ENCODE measurements at regions not wholly inside any gene's neighbourhood (a gene's known extent, or its start where the extent isn't known, plus 50 kb on each side); places are given as distances from the start of the nearest gene placed in this dataset.
"Not testable (repeated sequence)": the region's sequence is repeated elsewhere in the genome, so short reads cannot be mapped to it uniquely, and the experiment has no call there.

DNA sequence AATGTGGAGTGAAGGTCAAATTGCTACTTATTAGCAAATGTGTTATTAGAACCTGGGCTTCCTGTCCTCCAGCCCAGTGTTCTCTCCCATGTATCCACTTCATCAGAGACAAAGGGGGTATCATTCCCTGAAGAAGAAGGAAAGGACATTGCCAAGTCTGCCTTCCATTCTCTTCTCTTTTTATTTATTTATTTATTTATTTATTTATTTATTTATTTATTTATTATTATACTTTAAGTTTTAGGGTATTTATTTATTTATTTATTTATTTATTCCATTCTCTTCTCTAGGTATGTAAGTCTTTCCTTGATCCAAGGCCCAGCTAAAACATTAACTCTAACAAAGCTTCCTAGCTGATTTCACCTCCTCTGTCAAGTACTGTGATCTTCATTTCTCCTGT, 277.8 kb upstream of the DNAJC19 start:
- no peak for DNase-seq (ENCODE audit: low read depth in 2 of 2)

DNA sequence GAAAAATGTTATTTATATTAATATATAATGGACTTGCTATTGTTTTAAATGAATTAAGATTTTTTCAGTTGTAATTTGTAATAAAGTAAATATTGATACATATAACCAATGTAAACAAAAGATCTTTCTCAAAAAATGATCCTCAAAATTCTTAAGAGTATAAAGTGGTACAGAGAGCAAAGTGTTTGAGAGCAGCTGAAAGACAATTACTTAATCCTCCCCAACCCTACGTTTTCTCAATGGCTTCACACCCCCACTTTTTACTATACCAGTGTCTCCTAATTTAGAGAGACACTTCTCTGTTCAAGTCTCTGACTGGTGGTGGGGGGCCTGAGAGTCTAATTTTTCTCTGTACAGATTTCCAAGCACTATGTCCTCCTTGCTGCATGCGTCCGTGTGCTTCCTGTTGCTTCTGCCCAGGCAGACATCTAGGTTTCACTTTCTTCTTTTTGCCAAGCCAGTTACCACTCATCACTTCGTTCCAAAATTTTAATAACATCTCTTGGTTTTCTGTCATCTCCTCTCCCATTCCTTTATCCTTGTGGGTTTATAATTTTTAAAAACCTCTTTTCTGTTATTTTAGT, 276.3 kb upstream of the DNAJC19 start:
- no peak for DNase-seq (ENCODE audit: low read depth in 2 of 2)

DNA sequence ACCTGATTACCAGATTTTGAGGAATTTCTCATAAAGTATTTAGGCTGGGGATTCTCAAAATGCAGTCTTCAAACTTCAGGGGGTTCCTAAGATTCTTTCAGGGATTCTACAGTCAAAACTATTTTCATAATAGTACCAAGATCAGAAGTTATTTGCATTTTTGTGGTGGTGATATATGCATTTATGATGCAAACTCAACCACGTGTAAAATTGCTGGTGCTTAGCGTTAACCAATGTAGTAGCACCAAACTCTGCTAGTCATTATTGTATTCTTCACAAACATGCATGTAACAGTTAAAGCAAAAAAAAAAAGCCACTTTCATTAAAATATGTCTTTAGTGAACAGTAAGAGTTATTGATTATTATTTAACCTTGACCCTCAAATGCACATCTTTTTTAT, 274.9 kb upstream of the DNAJC19 start:
- DNase-seq (ENCODE audit: low read depth in 2 of 2): no peak

DNA sequence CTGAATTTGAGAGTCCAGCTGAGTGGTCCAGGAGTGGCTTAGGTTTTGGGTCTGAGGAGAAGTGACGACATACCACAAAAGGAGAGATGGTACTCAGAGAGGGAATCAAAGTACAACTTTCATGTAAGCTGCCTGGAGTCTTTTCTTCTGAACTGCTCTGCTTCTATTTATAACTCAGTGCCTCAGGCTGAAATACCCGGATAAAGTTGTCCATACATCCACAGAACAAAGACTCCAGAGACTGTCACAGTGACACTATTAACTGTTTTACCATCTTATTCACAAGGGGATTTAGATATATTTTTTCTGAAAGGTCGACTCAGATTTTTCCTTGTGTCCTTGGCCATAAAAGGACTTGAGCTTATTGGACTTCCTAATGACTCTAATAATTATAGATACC, 264.3 kb upstream of the DNAJC19 start:
- no peak for DNase-seq (ENCODE audit: low read depth in 2 of 2)

DNA sequence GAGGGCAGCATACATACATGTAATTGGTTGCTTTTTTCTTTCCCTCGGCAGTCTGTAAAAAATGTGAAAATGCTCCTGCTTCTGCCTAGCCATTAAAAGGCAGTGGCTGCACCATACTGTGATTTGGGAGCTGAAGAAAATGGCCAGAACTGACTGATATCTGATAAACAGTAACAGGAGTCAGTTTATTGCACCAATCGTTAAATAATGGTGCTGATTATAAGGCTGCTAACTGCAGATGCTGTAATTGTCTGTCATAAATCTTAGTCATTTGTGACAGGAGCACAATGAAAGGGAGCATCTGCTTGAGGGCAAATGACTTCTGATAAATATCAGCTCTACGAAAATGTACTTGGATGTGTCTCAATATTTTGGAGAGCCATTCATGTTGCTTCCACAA, 263.1 kb upstream of the DNAJC19 start:
- DNase-seq (ENCODE audit: low read depth in 2 of 2): no peak

DNA sequence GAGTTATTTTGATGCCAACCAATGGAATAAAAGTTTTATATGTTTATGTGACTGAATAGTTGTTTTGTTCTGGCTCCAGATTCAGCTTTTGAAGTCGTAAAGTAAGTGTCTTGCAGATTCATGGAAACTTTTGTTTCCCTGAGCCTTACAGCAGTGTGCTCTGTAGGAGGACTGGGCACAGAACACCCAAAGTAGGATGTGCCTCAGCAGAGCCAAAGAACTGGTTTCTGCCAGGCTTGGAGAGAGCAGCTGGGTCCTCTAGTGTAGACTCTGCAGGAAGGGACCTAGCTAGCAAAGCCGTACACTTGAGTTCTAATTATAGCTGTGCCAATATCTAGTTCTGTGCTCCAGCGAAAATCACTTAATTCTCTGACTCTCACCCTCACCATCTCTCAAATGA, 261.2 kb upstream of the DNAJC19 start:
- DNase-seq (ENCODE audit: low read depth in 2 of 2): no peak

DNA sequence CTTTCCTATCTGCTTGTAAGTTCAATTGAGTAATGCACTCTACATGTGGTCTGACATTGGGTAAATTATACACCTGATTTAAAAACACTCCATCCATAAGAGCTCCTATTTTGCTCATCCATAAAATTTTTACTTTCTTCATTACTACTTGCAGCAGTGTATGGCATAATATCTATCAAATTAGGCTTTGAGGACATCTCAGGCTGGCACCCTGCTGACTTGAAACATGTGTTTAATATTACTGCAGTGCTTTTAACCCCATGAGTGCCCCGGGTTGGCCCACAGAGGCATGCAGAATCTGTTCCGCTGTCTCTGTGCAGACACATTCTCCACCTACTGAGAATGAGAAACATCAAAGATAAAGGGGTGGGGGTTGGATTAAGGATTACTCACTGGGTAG, 249.9 kb upstream of the DNAJC19 start:
- DNase-seq (ENCODE audit: low read depth in 2 of 2): no peak

DNA sequence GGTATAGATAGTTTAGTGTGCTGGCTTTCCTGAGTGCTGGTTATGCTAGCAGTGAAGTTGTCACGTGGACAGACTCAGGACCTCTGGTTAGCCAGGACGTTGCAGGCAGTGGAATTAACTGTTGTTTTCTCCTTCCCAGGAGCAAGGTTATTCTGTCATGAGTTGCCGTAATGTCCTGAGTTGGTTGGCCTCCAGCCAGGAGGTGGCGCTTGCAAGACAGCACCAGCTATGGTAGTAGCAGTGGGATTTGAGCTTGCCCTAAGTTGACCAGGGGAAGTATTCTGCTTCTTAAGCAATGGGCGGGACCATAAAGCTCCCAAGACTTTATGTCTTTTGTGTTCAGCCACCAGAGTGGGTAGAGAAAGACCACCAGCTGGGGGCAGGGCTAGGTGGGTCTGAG, 240.7 kb upstream of the DNAJC19 start:
- no peak for DNase-seq (ENCODE audit: low read depth in 2 of 2)

DNA sequence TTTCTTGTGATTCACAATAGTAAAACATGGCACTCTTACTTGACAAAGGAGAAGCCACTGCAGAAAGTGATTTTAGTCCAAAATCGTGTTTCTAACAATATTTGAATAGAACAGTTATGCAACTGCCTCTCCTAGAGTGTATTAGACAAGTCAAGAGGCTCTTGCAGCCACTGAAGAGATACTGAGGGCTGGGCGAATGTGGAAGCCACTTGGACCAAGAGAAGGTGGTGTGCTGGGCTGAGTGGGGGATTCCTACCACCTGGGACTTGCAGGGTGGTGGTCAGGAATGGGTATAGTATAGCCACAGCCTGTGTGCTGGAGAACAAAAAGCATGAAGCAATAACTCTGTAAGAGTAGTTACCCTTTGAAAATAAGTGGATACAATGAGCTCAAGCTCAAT, 223.8 kb upstream of the DNAJC19 start:
- DNase-seq (ENCODE audit: low read depth in 2 of 2): no peak

DNA sequence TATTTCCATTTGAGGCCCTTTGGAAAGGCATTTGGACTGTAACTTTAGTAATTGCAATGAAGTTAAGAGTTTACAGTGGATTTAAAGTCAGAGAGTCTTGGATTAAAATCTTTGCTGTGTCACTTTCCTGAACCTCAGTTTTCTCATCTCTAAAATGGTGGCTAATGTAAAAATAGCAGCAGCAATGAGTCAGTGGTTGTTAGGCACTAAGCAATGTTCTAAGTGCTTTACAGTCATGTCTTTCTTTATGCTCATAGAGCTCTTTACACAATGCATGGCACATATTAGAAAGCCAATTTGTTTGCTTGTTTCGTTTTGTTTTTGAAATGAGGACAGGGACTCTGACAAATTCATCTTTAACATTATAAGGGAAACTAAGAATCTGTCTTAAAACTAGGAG, 222.7 kb upstream of the DNAJC19 start:
- DNase-seq (ENCODE audit: low read depth in 2 of 2): no peak

DNA sequence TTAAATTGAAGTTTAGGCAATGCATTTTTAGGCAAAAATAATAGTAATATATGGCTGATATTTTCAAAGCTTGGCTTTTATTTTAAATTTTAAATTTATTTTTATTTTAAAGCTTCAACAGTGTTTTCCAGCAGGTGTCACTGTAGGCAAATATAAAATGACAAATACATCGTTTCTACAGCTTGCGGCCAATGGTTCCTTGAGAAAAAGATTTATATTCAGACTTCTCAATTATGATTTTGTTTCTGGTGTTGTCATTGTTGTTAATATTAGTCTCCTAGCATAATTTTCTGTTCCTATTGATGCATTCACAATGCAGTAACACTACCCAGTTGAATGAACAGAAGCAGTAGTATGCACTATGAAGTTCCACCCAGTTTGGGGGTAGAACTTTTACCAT, 220.7 kb upstream of the DNAJC19 start:
- DNase-seq (ENCODE audit: low read depth in 2 of 2): peak in 1 of 2 experiments; percentile 1

DNA sequence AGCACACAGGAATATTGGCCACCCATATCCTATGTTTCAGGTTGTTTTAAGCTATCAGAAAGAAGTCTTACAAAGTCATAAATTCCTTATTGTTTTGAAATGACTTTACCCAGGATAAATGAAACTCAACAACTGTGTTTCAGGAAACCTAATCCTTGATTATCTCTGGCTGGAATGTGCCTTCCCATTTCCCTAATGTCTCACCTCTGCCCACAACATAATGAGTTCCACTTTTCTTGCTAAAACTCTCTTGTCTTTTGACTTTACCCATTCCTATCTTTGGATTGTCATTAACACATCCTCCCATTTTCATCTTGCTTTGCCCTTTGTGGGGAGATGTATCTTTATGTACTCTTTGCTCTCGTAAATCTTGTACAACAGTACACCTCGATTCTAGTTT, 200.0 kb upstream of the DNAJC19 start:
- no peak for DNase-seq (ENCODE audit: low read depth in 2 of 2)

DNA sequence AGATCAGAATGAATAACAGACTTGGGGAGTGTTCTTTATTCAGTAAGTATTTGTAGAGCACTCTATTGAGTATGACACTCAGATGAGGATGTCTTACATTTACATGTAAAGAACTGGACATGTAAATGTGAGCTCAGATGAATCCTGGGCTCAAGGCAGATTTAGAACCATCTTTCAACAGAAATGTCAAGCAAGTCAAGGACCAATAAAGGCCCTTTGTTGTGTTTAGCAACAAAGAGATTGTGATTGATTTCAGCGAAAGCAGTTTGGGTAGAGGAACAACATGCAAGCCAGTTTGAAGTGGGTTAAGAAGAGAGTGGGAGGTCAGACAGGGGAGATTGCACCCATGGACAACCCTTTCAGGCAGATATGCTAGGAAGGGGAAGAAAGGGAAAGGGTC, 194.2 kb upstream of the DNAJC19 start:
- DNase-seq (ENCODE audit: low read depth in 2 of 2): no peak

DNA sequence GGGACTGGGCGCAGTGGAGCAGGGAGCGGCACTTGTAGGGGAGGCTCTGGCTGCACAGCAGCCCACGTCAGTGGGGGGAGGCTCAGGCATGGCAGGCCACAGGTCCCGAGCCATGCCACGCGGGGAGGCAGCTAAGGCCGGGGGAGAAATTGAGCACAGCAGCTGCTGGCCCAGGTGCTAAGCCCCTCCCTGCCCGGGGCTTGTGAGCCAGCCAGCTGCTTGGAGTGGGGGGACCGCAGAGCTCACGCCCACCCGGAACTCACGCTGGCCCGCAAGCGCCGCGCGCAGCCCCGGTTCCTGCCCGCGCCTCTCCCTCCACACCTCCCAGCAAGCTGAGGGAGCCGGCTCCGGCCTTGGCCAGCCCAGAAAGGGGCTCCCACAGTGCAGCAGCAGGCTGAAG, 193.5 kb upstream of the DNAJC19 start:
- not testable (repeated sequence) for DNase-seq (ENCODE audit: low read depth in 2 of 2)

DNA sequence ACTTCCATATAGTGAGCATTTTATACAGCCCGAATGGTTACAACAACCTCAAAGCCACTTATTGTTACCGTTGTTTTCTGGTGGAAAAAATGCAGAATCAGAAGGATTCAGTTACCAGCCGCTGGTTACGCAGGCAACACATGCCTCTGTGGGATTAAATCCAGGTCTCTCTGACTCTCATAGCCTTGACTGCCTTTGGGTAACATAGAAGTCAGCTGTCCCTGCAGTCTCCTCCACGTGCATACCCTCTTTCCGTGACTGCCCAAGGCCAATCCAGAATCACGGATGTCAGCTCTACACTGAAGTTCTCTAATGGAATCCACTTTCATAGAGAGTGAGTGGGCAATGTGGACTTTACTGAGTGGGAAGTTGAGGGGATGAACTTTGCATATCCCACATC, 189.5 kb upstream of the DNAJC19 start:
- DNase-seq (ENCODE audit: low read depth in 2 of 2): no peak

DNA sequence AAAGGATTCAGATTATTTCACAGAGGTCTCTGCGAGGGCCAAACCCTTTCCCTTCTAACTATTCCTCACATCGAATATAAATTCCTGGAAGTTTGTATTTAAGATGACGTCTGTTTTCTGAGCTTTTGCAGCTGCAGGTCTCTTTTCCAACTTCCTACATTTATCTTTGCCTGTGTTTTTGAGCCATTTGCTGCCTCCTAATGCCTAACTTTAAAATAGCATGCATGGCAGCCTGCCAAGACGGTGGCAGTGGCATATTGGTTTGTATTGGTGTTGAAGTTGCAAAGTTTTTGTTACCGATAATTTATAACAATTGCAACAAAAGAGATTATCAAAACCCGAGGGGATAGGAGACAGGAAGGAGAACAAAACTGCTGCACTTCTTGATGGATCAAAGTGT, 187.1 kb upstream of the DNAJC19 start:
- peak; percentile 7 to 24 for DNase-seq (ENCODE audit: low read depth in 2 of 2)

DNA sequence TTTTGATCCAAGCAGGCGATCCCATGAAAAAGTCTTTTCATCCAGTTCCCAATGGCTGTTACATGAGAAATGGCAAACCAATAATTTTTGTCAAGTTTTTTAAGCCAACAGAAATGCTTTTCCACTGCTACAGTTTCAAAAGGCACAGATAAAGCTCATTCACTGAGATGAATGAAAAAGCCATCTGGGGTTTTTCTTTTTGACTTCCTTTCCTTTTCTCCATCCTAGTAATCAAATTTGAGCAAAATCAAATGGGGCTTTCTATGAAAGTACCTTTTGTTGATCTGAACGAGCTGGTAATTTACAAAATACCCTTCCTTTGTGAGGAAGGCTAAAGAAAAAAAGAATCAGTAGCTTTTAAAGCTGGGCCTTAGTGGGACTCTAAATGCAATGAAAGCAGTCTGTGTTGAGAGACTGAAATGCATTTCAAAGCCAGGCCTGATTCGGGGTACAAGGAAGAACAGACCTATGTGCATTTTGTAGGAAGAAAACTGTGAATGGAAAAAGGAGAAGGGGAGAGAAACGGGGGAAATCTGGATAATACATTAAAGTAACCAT, 185.2 kb upstream of the DNAJC19 start:
- no peak for DNase-seq (ENCODE audit: low read depth in 2 of 2)

DNA sequence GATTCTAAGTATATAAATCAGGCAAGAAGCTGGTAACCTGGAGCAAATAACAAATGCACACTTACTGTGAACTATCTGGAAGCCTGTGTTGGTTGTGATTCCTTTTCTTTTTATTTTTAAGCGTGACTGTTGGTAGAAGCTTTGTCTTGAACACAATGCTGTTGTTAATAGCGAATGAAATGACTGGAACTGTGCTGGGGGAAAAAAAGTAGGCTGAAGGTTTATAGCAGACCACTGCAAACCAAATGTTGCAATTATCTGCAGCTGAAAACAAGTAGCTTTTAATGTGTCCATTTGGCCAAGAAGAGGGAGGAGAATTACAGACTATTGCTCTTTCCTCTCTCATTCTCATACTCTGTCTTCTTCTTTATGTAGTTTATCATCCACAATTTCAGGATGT, 184.5 kb upstream of the DNAJC19 start:
- DNase-seq (ENCODE audit: low read depth in 2 of 2): no peak

DNA sequence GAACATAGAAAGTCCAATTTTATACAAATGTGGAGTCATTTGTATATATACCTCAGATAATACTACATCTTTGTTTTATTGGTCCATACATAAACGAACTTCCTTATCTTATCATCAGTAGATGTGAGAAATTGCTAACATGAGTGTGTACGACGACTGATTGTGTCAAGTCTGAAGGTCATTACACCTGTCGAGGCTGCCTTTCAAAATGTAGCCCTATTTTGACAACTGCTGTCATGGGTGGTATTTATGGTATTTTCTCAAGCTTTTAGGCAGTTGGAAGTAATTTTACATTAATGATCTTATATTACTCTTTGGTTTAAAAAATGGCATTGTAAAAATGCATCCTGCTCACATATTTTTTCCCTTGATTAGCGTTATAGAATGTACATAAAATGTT, 183.7 kb upstream of the DNAJC19 start:
- no peak for DNase-seq (ENCODE audit: low read depth in 2 of 2)

DNA sequence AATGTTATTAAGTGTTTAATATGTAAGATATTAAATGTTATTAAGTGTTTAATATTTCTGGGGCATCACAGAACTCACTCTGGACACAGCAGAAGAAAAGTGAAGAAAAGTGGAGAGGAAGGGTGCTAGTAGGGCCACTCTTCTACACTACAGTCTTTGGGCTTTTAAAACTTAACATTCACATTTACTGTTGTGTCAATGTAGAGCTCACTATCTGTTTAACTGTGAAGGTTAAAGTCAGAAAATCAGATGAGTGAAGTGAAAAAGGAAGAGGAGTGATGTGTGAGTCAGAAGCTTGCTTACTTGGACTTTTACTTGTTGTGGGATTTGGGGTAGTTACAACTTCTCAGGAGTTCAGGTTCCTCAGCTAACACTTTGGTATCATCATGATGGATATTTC, 145.3 kb upstream of the DNAJC19 start:
- no peak for DNase-seq (ENCODE audit: low read depth in 2 of 2)

DNA sequence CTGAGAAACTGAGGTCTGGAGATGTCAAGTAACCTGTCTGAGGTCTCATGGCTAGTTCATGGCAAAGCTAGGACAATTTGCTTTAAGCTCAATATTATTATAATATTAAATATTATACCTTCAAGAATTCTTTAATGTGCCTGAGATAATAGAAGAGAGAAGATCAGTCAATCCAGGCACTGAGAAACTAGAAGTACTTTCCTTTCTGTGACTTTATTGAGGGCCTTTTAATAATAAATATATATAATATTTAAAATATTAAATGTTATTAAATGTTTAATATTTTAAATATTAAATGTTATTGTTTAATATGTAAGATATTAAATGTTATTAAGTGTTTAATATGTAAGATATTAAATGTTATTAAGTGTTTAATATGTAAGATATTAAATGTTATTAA, 144.3 kb upstream of the DNAJC19 start:
- no peak for DNase-seq (ENCODE audit: low read depth in 2 of 2)

DNA sequence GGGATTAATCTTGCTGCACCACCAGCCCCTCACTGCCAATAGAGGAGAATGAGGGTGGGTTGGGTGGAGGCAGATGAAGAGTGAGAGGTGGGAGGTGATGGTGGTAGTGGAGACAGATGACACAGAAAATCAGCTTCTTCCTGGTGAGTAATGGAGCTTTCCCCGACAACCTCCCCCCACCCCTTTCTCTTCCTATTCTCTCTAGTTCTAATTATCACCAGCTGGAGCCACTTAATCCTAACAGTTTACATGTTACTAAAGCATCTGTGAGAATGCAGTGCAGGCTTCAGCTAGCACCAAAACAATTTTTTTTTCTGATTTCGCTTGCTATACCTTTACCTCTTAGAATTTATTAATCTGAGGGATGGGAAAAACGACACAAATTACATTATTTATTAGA, 116.1 kb upstream of the DNAJC19 start:
- DNase-seq (ENCODE audit: low read depth in 2 of 2): peak; percentile 3 to 18

DNA sequence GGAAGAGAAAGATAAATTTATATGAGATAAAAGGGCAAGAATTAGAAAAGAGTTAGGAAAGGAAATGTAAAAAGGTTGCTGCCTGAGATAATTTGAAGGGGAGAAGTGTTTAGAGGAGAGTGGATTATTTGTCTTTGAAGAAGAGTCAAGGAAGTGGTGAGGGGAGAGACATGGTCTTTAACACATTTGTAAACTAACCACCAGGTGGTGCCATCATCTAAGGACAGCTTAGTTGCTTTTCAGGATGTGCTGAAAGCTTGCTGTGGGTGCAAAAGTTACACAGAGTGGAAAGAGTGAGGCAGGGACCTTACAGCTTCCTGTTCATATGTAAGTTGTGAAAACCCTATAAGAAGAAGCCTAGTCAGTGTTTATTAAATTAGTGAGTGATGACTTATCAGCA, 114.1 kb upstream of the DNAJC19 start:
- no peak for DNase-seq (ENCODE audit: low read depth in 2 of 2)

DNA sequence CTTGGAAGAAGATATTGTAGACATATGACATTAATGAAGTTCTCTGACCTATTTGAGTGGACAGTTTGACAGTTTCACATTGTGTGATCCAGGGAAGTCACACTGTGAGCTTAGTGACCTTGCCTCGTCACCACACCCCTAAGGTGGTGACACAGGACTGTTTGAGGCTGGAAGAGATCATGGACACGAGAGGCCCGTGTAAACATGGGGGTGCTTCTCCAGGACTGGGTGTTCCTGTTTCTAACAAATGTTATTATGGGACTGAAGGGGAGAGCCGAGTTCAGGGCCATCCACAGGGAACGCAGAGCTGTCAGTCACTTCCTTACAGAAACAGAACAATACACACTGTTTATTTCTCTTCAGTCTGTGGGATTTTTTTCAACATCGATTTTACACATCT, 96.5 kb upstream of the DNAJC19 start:
- no peak for DNase-seq (ENCODE audit: low read depth in 2 of 2)

Data from fibroblast of skin of left quadriceps (primary cell).